ENCODE measurements at regions not wholly inside any gene's neighbourhood (a gene's known extent, or its start where the extent isn't known, plus 50 kb on each side); places are given as distances from the start of the nearest gene placed in this dataset.

- Histone ChIP-seq H3K36me3 (ENCODE audit: control insufficient read depth, insufficient read depth, low read length) (no peaks in the 10 kb centered on the region), H3K9ac (ENCODE audit: low read length) (no peak overlapping the region), H3K27ac (ENCODE audit: low read depth, low read length) (no peak overlapping the region), H3K4me1 (ENCODE audit: control insufficient read depth, insufficient read depth, low read length) (no peaks in the 10 kb centered on the region; the same call in 1 of the 2 replicates), H3K4me3 (ENCODE audit: low read depth, low read length) (no peak overlapping the region), H3K27me3 (ENCODE audit: control insufficient read depth, insufficient read depth, low read length) (no peaks in the 10 kb centered on the region), H3K9me3 (ENCODE audit: control insufficient read depth, insufficient read depth, low read depth, low read length) (no peaks in the 10 kb centered on the region)
Measured at GRCh38 chr5:3222924-3223323, 372.7 kb upstream of the IRX1 start.

- Histone ChIP-seq H3K27ac (ENCODE audit: low read depth, low read length) (no peak overlapping the region), H3K4me3 (ENCODE audit: low read depth, low read length) (no peak overlapping the region), H3K36me3 (ENCODE audit: control insufficient read depth, insufficient read depth, low read length) (no peaks in the 10 kb centered on the region), H3K9ac (ENCODE audit: low read length) (no peak overlapping the region), H3K27me3 (ENCODE audit: control insufficient read depth, insufficient read depth, low read length) (no peaks in the 10 kb centered on the region), H3K9me3 (ENCODE audit: control insufficient read depth, insufficient read depth, low read depth, low read length) (no peaks in the 10 kb centered on the region), H3K4me1 (ENCODE audit: control insufficient read depth, insufficient read depth, low read length) (no peaks in the 10 kb centered on the region; the same call in 1 of the 2 replicates)
Measured at GRCh38 chr5:3221432-3221831, 374.2 kb upstream of the IRX1 start.

GRCh38 chr5:3220638-3221288 lies 374.9 kb upstream of the IRX1 start:
- H3K9ac ChIP-seq (ENCODE audit: low read length): no peak overlapping the region
- no peak overlapping the region for H3K4me3 ChIP-seq (ENCODE audit: low read depth, low read length)
- no peak overlapping the region for H3K27ac ChIP-seq (ENCODE audit: low read depth, low read length)
- no peaks in the 10 kb centered on the region for H3K36me3 ChIP-seq (ENCODE audit: control insufficient read depth, insufficient read depth, low read length)
- no peaks in the 10 kb centered on the region for H3K27me3 ChIP-seq (ENCODE audit: control insufficient read depth, insufficient read depth, low read length)
- H3K4me1 ChIP-seq (ENCODE audit: control insufficient read depth, insufficient read depth, low read length): no peaks in the 10 kb centered on the region
- H3K9me3 ChIP-seq (ENCODE audit: control insufficient read depth, insufficient read depth, low read depth, low read length): no peaks in the 10 kb centered on the region

- no peak overlapping the region for H3K27ac ChIP-seq (ENCODE audit: low read depth, low read length)
- H3K36me3 ChIP-seq (ENCODE audit: control insufficient read depth, insufficient read depth, low read length): no peaks in the 10 kb centered on the region
- no peak overlapping the region for H3K9ac ChIP-seq (ENCODE audit: low read length)
- H3K4me1 ChIP-seq (ENCODE audit: control insufficient read depth, insufficient read depth, low read length): no peaks in the 10 kb centered on the region
- H3K27me3 ChIP-seq (ENCODE audit: control insufficient read depth, insufficient read depth, low read length): no peaks in the 10 kb centered on the region
- H3K4me3 ChIP-seq (ENCODE audit: low read depth, low read length): no peak overlapping the region
- no peaks in the 10 kb centered on the region for H3K9me3 ChIP-seq (ENCODE audit: control insufficient read depth, insufficient read depth, low read depth, low read length)
Measured at GRCh38 chr5:3220201-3220600, 375.4 kb upstream of the IRX1 start.

- Histone ChIP-seq H3K9ac (ENCODE audit: low read length) (no peak overlapping the region), H3K36me3 (ENCODE audit: control insufficient read depth, insufficient read depth, low read length) (no peaks in the 10 kb centered on the region), H3K4me1 (ENCODE audit: control insufficient read depth, insufficient read depth, low read length) (no peaks in the 10 kb centered on the region), H3K4me3 (ENCODE audit: low read depth, low read length) (no peak overlapping the region), H3K27me3 (ENCODE audit: control insufficient read depth, insufficient read depth, low read length) (no peaks in the 10 kb centered on the region), H3K9me3 (ENCODE audit: control insufficient read depth, insufficient read depth, low read depth, low read length) (no peaks in the 10 kb centered on the region), H3K27ac (ENCODE audit: low read depth, low read length) (no peak overlapping the region)
Measured at GRCh38 chr5:3218916-3219650, 376.5 kb upstream of the IRX1 start.

- H3K9ac ChIP-seq (ENCODE audit: low read length): no peak overlapping the region
- no peaks in the 10 kb centered on the region for H3K36me3 ChIP-seq (ENCODE audit: control insufficient read depth, insufficient read depth, low read length)
- no peaks in the 10 kb centered on the region for H3K9me3 ChIP-seq (ENCODE audit: control insufficient read depth, insufficient read depth, low read depth, low read length)
- no peaks in the 10 kb centered on the region for H3K27me3 ChIP-seq (ENCODE audit: control insufficient read depth, insufficient read depth, low read length)
- no peaks in the 10 kb centered on the region for H3K4me1 ChIP-seq (ENCODE audit: control insufficient read depth, insufficient read depth, low read length)
- H3K27ac ChIP-seq (ENCODE audit: low read depth, low read length): no peak overlapping the region
- no peak overlapping the region for H3K4me3 ChIP-seq (ENCODE audit: low read depth, low read length)
Measured at GRCh38 chr5:3217771-3218495, 377.7 kb upstream of the IRX1 start.

- Histone ChIP-seq H3K36me3 (ENCODE audit: control insufficient read depth, insufficient read depth, low read length) (no peaks in the 10 kb centered on the region), H3K4me3 (ENCODE audit: low read depth, low read length) (no peak overlapping the region), H3K4me1 (ENCODE audit: control insufficient read depth, insufficient read depth, low read length) (no peaks in the 10 kb centered on the region), H3K27me3 (ENCODE audit: control insufficient read depth, insufficient read depth, low read length) (no peaks in the 10 kb centered on the region), H3K9ac (ENCODE audit: low read length) (no peak overlapping the region), H3K27ac (ENCODE audit: low read depth, low read length) (no peak overlapping the region), H3K9me3 (ENCODE audit: control insufficient read depth, insufficient read depth, low read depth, low read length) (no peaks in the 10 kb centered on the region)
Measured at GRCh38 chr5:3217114-3217513, 378.5 kb upstream of the IRX1 start.

- Histone ChIP-seq H3K4me1 (ENCODE audit: control insufficient read depth, insufficient read depth, low read length) (no peaks in the 10 kb centered on the region), H3K27ac (ENCODE audit: low read depth, low read length) (no peak overlapping the region), H3K4me3 (ENCODE audit: low read depth, low read length) (no peak overlapping the region), H3K36me3 (ENCODE audit: control insufficient read depth, insufficient read depth, low read length) (no peaks in the 10 kb centered on the region), H3K9ac (ENCODE audit: low read length) (no peak overlapping the region), H3K27me3 (ENCODE audit: control insufficient read depth, insufficient read depth, low read length) (no peaks in the 10 kb centered on the region), H3K9me3 (ENCODE audit: control insufficient read depth, insufficient read depth, low read depth, low read length) (no peaks in the 10 kb centered on the region)
Measured at GRCh38 chr5:3216386-3216785, 379.2 kb upstream of the IRX1 start.

GRCh38 chr5:3214838-3215374 lies 380.7 kb upstream of the IRX1 start:
- H3K27ac ChIP-seq (ENCODE audit: low read depth, low read length): no peak overlapping the region

GRCh38 chr5:3214396-3214795 lies 381.2 kb upstream of the IRX1 start:
- Histone ChIP-seq H3K4me1 (ENCODE audit: control insufficient read depth, insufficient read depth, low read length) (no peaks in the 10 kb centered on the region), H3K27ac (ENCODE audit: low read depth, low read length) (no peak overlapping the region), H3K9me3 (ENCODE audit: control insufficient read depth, insufficient read depth, low read depth, low read length) (no peaks in the 10 kb centered on the region), H3K36me3 (ENCODE audit: control insufficient read depth, insufficient read depth, low read length) (no peaks in the 10 kb centered on the region), H3K9ac (ENCODE audit: low read length) (no peak overlapping the region), H3K27me3 (ENCODE audit: control insufficient read depth, insufficient read depth, low read length) (no peaks in the 10 kb centered on the region), H3K4me3 (ENCODE audit: low read depth, low read length) (no peak overlapping the region)

More at GRCh38 chr5:3214838-3215374, 380.7 kb upstream of the IRX1 start:
- no peaks in the 10 kb centered on the region for H3K4me1 ChIP-seq (ENCODE audit: control insufficient read depth, insufficient read depth, low read length)
- H3K27me3 ChIP-seq (ENCODE audit: control insufficient read depth, insufficient read depth, low read length): no peaks in the 10 kb centered on the region
- no peak overlapping the region for H3K4me3 ChIP-seq (ENCODE audit: low read depth, low read length)
- no peaks in the 10 kb centered on the region for H3K9me3 ChIP-seq (ENCODE audit: control insufficient read depth, insufficient read depth, low read depth, low read length)
- no peak overlapping the region for H3K9ac ChIP-seq (ENCODE audit: low read length)
- H3K36me3 ChIP-seq (ENCODE audit: control insufficient read depth, insufficient read depth, low read length): no peaks in the 10 kb centered on the region

GRCh38 chr5:3212869-3213268 lies 382.8 kb upstream of the IRX1 start:
- Histone ChIP-seq H3K4me3 (ENCODE audit: low read depth, low read length) (no peak overlapping the region), H3K9ac (ENCODE audit: low read length) (no peak overlapping the region), H3K9me3 (ENCODE audit: control insufficient read depth, insufficient read depth, low read depth, low read length) (no peaks in the 10 kb centered on the region), H3K27ac (ENCODE audit: low read depth, low read length) (no peak overlapping the region), H3K4me1 (ENCODE audit: control insufficient read depth, insufficient read depth, low read length) (no peaks in the 10 kb centered on the region), H3K27me3 (ENCODE audit: control insufficient read depth, insufficient read depth, low read length) (no peaks in the 10 kb centered on the region), H3K36me3 (ENCODE audit: control insufficient read depth, insufficient read depth, low read length) (no peaks in the 10 kb centered on the region)
